ENCODE measurements at regions not wholly inside any gene's neighbourhood (a gene's known extent, or its start where the extent isn't known, plus 50 kb on each side); places are given as distances from the start of the nearest gene placed in this dataset.
"Not testable (repeated sequence)": the region's sequence is repeated elsewhere in the genome, so short reads cannot be mapped to it uniquely, and the experiment has no call there.

DNA sequence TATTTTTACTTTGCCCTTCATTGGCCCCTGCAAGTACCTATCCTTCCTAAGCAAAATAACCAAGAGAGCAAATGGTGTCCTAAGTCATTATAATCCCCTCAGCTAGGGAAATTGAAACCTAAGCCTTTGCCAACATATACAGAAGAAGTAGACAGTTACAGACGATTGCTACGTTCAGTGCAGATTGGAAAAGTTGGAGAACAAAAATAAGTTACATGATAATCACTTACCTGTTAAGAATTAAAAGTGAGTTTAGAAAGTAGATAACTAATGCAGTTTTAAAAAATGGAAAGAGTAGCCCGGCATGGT lies 244.8 kb downstream of the MPDZ start:
- Histone ChIP-seq H2AFZ (ENCODE audit: insufficient read depth, low read length, poor library complexity) (no peak overlapping the region), H3K27ac (ENCODE audit: low read depth, low read length) (no peak overlapping the region), H4K8ac (ENCODE audit: low read depth, low read length) (no peak overlapping the region), H3K4me3 (ENCODE audit: low read depth, low read length) (no peak overlapping the region), H3K9ac (ENCODE audit: low read length) (no peak overlapping the region), H2BK12ac (ENCODE audit: low read length) (no peak overlapping the region), H3K79me2 (ENCODE audit: control insufficient read depth, insufficient read depth, low read length, poor library complexity) (no peaks in the 10 kb centered on the region), H4K91ac (ENCODE audit: low read depth, low read length) (no peak overlapping the region), H3K14ac (ENCODE audit: low read length) (no peak overlapping the region), H3K27me3 (ENCODE audit: insufficient read depth, low read length) (no peaks in the 10 kb centered on the region), H3K23ac (ENCODE audit: low read length) (no peak overlapping the region), H3K4ac (ENCODE audit: low read depth, low read length) (no peak overlapping the region), H3K4me2 (ENCODE audit: low read length) (no peak overlapping the region), H2AK5ac (ENCODE audit: low read length) (no peak overlapping the region), H3K79me1 (ENCODE audit: low read length) (peaks cover 4% of the 10 kb centered on the region), H2BK5ac (ENCODE audit: low read depth, low read length, poor library complexity) (no peak overlapping the region), H3K9me3 (ENCODE audit: insufficient read depth, low read depth, low read length) (no peaks in the 10 kb centered on the region), H3K4me1 (ENCODE audit: control insufficient read depth in 1 of 2, insufficient read depth in 2 of 2, low read length in 2 of 2) (no peaks in the 10 kb centered on the region), H3K36me3 (ENCODE audit: control insufficient read depth in 1 of 2, insufficient read depth in 2 of 2, low read length in 2 of 2) (no peaks in the 10 kb centered on the region), H2BK120ac (ENCODE audit: insufficient read depth, low read length, poor library complexity) (no peak overlapping the region), H3K18ac (ENCODE audit: low read length) (no peak overlapping the region), H4K12ac (ENCODE audit: low read depth, low read length) (no peak overlapping the region)
- WGBS (ENCODE audit: extremely low coverage, insufficient coverage, insufficient read length) = no CpG with 5 or more reads among the region's 3 CpGs
- DNase-seq = no peak

DNA sequence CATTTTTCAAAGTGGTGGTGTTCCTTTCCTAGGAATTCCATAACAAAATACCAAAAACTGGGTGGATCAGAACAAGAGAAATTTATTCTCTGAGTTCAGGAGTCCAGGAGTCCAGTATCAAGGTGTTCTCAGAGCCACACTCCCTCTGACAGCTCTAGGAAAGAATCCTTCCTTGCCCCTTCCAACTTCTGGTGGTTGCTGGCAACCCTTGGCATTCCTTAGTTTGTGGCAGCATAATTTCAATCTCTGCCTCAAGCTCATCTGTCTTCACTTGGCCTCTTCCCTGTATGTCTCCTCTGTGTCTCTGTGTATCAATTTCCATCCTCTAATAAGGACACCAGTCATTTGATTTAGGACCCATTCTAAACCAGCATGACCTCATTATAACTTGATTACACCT lies 243.7 kb downstream of the MPDZ start:
- no peak for DNase-seq
- no peaks in the 10 kb centered on the region for H3K4me1 ChIP-seq (ENCODE audit: control insufficient read depth in 1 of 2, insufficient read depth in 2 of 2, low read length in 2 of 2)
- H2BK12ac ChIP-seq (ENCODE audit: low read length) = no peak overlapping the region

DNA sequence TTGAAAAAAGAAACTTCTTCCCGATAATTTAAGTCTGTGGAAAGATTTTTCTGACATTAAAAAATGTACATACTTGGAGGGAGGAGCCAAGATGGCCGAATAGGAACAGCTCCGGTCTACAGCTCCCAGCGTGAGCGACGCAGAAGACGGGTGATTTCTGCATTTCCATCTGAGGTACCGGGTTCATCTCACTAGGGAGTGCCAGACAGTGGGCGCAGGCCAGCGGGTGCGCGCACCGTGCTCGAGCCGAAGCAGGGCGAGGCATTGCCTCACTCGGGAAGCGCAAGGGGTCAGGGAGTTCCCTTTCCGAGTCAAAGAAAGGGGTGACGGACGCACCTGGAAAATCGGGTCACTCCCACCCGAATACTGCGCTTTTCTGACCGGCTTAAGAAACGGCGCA lies 241.7 kb downstream of the MPDZ start:
- H3K4ac ChIP-seq (ENCODE audit: low read depth, low read length); H3K4me1 ChIP-seq (ENCODE audit: control insufficient read depth in 1 of 2, insufficient read depth in 2 of 2, low read length in 2 of 2); H3K27me3 ChIP-seq (ENCODE audit: insufficient read depth, low read length); H3K4me3 ChIP-seq (ENCODE audit: low read depth, low read length); H4K8ac ChIP-seq (ENCODE audit: low read depth, low read length); H3K9ac ChIP-seq (ENCODE audit: low read length); H2AFZ ChIP-seq (ENCODE audit: insufficient read depth, low read length, poor library complexity); H3K4me2 ChIP-seq (ENCODE audit: low read length); H3K36me3 ChIP-seq (ENCODE audit: control insufficient read depth in 1 of 2, insufficient read depth in 2 of 2, low read length in 2 of 2); H3K9me3 ChIP-seq (ENCODE audit: insufficient read depth, low read depth, low read length); DNase-seq; H2BK120ac ChIP-seq (ENCODE audit: insufficient read depth, low read length, poor library complexity); H2AK5ac ChIP-seq (ENCODE audit: low read length); H3K79me1 ChIP-seq (ENCODE audit: low read length); H3K14ac ChIP-seq (ENCODE audit: low read length); H3K79me2 ChIP-seq (ENCODE audit: control insufficient read depth, insufficient read depth, low read length, poor library complexity); H2BK5ac ChIP-seq (ENCODE audit: low read depth, low read length, poor library complexity); H2BK12ac ChIP-seq (ENCODE audit: low read length); H4K12ac ChIP-seq (ENCODE audit: low read depth, low read length); H4K91ac ChIP-seq (ENCODE audit: low read depth, low read length); H3K18ac ChIP-seq (ENCODE audit: low read length); H3K23ac ChIP-seq (ENCODE audit: low read length); H3K27ac ChIP-seq (ENCODE audit: low read depth, low read length): not testable (repeated sequence)
- no CpG with 5 or more reads among the region's 27 CpGs for WGBS (ENCODE audit: extremely low coverage, insufficient coverage, insufficient read length)

More for the DNA sequence above, 243.7 kb downstream of the MPDZ start:
- Histone ChIP-seq H3K79me1 (ENCODE audit: low read length) (peaks cover 4% of the 10 kb centered on the region), H3K79me2 (ENCODE audit: control insufficient read depth, insufficient read depth, low read length, poor library complexity) (no peaks in the 10 kb centered on the region), H2AK5ac (ENCODE audit: low read length) (no peak overlapping the region), H4K91ac (ENCODE audit: low read depth, low read length) (peak overlapping the region; percentile 47), H4K8ac (ENCODE audit: low read depth, low read length) (no peak overlapping the region), H3K14ac (ENCODE audit: low read length) (no peak overlapping the region), H3K9me3 (ENCODE audit: insufficient read depth, low read depth, low read length) (no peaks in the 10 kb centered on the region), H3K23ac (ENCODE audit: low read length) (no peak overlapping the region), H2BK120ac (ENCODE audit: insufficient read depth, low read length, poor library complexity) (no peak overlapping the region), H3K4me3 (ENCODE audit: low read depth, low read length) (no peak overlapping the region), H3K18ac (ENCODE audit: low read length) (no peak overlapping the region), H2BK5ac (ENCODE audit: low read depth, low read length, poor library complexity) (no peak overlapping the region), H4K12ac (ENCODE audit: low read depth, low read length) (no peak overlapping the region), H2AFZ (ENCODE audit: insufficient read depth, low read length, poor library complexity) (no peak overlapping the region), H3K27ac (ENCODE audit: low read depth, low read length) (no peak overlapping the region), H3K36me3 (ENCODE audit: control insufficient read depth in 1 of 2, insufficient read depth in 2 of 2, low read length in 2 of 2) (no peaks in the 10 kb centered on the region), H3K9ac (ENCODE audit: low read length) (no peak overlapping the region), H3K4me2 (ENCODE audit: low read length) (no peak overlapping the region), H3K4ac (ENCODE audit: low read depth, low read length) (no peak overlapping the region), H3K27me3 (ENCODE audit: insufficient read depth, low read length) (no peaks in the 10 kb centered on the region)

DNA sequence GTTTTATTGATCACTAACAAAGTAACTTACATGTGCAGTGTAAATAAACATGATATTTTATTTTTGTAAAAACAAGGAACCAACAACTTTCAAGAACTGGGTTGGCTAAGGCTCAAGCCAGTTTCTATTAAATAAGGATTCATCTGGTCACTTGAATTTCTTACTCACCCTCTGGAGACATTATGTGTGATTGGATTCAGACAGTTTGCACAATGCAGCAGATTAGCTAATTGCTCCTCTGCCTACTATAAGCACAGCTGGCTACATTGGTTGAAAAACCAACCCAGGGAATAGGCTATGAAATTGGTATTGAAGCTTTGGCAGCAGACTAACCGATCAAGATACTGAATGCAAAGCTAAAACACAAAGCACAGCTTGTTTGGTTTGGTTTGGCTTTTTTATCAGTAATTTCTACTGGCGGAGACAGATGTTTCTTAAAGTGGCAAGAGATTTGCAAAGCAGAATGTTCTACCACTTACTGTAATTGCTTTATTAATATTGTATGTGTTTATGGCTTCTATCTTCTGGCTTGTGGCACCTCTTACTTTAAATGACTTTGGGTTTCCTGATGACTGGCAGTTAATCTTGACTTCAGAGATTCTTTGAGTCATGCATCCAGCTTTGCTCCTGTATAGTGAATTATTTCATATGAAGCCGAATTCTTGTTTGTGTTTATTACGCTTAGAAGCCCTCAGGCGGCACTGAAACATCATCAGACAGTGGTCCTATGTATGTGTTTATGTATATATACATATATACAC lies 231.5 kb downstream of the MPDZ start:
- H3K79me1 ChIP-seq (ENCODE audit: low read length) = no peaks in the 10 kb centered on the region
- H3K27ac ChIP-seq (ENCODE audit: low read depth, low read length) = no peak overlapping the region
- no peak for DNase-seq
- H4K91ac ChIP-seq (ENCODE audit: low read depth, low read length) = no peak overlapping the region
- no peak overlapping the region for H3K4me3 ChIP-seq (ENCODE audit: low read depth, low read length)
- H3K18ac ChIP-seq (ENCODE audit: low read length) = no peak overlapping the region
- WGBS (ENCODE audit: extremely low coverage, insufficient coverage, insufficient read length) = no CpG with 5 or more reads among the region's 5 CpGs
- no peak overlapping the region for H3K14ac ChIP-seq (ENCODE audit: low read length)
- no peak overlapping the region for H4K8ac ChIP-seq (ENCODE audit: low read depth, low read length)
- H2BK12ac ChIP-seq (ENCODE audit: low read length) = no peak overlapping the region
- H2AFZ ChIP-seq (ENCODE audit: insufficient read depth, low read length, poor library complexity) = no peak overlapping the region
- no peak overlapping the region for H2BK5ac ChIP-seq (ENCODE audit: low read depth, low read length, poor library complexity)
- no peak overlapping the region for H2BK120ac ChIP-seq (ENCODE audit: insufficient read depth, low read length, poor library complexity)
- no peak overlapping the region for H4K12ac ChIP-seq (ENCODE audit: low read depth, low read length)
- H3K4ac ChIP-seq (ENCODE audit: low read depth, low read length) = no peak overlapping the region
- H3K4me2 ChIP-seq (ENCODE audit: low read length) = no peak overlapping the region
- no peaks in the 10 kb centered on the region for H3K79me2 ChIP-seq (ENCODE audit: control insufficient read depth, insufficient read depth, low read length, poor library complexity)
- H3K9ac ChIP-seq (ENCODE audit: low read length) = no peak overlapping the region
- H3K36me3 ChIP-seq (ENCODE audit: control insufficient read depth in 1 of 2, insufficient read depth in 2 of 2, low read length in 2 of 2) = no peaks in the 10 kb centered on the region
- H3K23ac ChIP-seq (ENCODE audit: low read length) = no peak overlapping the region
- H3K27me3 ChIP-seq (ENCODE audit: insufficient read depth, low read length) = no peaks in the 10 kb centered on the region
- no peak overlapping the region for H2AK5ac ChIP-seq (ENCODE audit: low read length)
- H3K4me1 ChIP-seq (ENCODE audit: control insufficient read depth in 1 of 2, insufficient read depth in 2 of 2, low read length in 2 of 2) = no peaks in the 10 kb centered on the region
- no peaks in the 10 kb centered on the region for H3K9me3 ChIP-seq (ENCODE audit: insufficient read depth, low read depth, low read length)
